EH (cell line): ENCODE measurements at regions not wholly inside any gene's neighbourhood (a gene's known extent, or its start where the extent isn't known, plus 50 kb on each side); places are given as distances from the start of the nearest gene placed in this dataset.

Experiments used
- DNase-seq: peaks from one replicate; pipeline ENCODE4 v3.0.0-alpha.2; 2015; ENCODE audit warnings: low read depth

DNA sequence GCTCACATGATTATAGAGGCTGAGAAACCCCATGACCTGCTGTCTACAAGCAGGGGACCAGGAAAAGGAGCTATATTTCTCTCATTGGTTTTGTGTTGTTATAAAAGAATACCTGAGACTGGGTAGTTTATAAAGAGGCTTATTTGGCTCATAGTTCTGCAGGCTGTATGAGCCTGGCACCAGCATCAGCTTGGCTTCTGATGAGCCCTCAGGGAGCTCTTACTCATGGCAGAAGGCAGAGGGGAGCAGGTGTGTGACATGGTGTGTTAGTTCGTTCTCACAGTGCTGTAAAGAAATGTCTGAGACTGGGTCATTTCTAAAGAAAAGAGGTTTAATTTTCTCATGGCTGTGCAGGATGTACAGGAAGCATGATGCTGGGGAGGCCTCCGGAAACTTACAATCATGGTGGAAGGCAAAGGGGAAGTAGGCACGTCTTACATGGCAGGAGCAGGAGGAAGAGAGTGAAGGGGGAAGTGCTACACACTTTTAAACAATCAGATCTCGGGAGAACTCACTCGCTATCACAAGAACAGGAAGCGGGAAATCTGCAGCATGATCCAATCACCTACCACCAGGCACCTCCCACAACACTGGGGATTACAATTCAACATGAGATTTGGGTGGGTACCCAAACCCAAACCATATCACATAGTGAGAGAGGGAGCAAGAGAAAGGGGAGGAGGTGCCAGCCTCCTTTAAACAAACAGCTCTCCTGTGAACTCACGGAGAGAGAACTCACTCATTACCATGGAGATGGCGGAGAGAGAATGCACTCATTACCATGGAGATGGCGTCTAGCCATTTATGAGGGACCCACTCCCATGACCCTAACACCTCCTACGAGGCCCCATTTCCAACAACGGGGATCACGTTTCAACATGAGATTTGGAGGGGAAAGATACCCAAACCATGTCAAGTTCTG lies 133.4 kb downstream of the JCAD start:
- no peak for DNase-seq

DNA sequence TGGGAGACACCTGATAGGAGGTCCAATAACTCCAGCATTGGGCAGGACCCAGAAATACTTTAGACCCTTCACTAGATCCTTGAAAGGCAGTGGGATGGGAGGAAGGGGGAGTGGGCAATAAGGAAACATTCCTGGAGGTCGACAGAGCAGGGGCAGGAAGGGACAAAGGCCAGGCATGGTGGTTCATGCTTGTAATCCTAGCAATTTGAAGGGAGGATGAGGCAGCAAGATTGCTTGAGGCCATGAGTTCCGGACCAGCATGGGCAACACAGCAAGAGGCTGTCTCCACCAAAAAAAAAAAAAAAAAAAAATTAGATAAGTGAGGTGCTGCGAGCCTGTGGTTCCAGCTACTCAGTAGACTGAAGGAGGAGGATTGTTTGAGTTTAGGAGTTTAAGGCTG lies 134.9 kb downstream of the JCAD start:
- no peak for DNase-seq

- no peak for DNase-seq
These were observed 135.9 kb downstream of the JCAD start for GRCh38 chr10:29923416-29923965.

DNA sequence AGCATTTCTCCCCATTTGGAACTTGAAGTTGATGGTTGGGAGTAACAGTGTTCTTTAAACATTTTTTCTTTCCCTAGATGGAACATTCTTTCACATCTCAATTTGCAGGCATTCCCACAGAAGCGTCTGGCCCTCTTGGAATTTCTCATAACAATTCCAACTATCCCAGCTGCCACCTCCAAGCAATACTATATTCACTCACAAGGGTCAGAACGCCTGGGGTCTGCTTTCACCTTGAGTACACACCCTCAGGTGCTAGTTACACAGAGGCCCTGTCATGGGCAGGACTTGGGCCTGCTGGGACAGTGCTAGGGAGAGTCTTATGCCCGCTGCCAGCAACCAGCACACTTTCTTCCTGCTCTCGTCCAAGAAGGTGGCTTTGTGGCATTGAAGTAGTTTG lies 136.5 kb downstream of the JCAD start:
- DNase-seq: peak; percentile 49

DNA sequence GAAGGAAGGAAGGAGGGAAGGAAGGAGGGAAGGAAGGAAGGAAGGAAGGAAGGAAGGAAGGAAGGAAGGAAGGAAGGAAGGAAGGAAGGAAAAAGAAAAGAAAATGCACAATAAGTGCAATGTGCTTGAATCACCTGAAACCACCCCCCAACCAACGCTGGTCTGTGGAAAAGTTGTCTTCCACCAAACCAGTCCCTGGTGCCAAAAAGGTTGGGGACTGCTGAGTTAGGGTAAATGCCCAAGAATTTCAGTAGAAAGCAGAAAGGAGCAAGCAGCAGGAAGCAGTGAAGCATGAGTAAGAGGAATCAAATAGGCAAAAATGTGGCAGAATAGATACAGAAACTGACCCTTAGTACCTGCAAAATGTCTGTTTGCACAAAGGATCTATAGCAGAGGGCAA lies 137.2 kb downstream of the JCAD start:
- no peak for DNase-seq

DNA sequence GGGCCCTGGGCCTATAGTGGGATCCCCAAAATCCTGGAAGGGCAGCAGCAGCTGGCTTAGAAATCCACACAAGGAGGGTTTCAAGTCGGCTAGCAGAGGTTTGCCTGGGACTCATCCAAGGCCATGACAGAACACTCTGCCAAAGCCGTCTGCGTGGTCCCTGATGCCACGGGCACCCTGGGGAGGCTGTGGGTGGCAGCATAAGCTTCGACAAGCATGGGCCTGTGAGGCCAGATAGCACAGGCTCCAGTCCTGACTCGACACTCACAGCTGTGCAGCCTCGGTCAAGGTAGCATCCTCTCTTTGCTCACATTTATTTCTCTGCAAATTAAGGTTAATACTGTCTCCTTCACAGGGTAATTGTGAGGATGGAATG lies 138.3 kb downstream of the JCAD start:
- DNase-seq: no peak

GRCh38 chr10:29920408-29921070 lies 138.8 kb downstream of the JCAD start:
- DNase-seq: peak; percentile 17

- no peak for DNase-seq
These were observed 140.6 kb downstream of the JCAD start for GRCh38 chr10:29918623-29919400.

- DNase-seq: no peak
These were observed 142.1 kb downstream of the JCAD start for GRCh38 chr10:29917311-29917710.

DNA sequence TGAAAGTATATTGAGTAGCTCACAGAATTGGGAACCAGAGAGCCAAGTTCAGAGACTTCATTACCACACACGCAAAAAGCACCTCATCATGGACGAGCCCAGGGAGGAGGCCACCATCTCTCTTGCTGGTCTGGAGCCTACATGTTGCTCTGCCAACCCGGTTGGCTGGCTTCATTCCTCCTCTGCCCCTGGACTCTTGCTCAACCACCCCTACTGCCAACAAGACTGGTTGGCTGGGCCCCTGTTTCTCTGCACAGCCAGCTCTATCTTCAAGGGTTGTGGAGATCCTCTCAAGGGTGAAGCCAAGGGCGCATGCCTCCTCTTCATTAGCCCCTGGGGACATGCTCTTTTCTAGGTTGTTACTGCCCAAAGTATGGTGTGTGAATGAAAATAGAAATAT lies 142.7 kb downstream of the JCAD start:
- DNase-seq: no peak

DNA sequence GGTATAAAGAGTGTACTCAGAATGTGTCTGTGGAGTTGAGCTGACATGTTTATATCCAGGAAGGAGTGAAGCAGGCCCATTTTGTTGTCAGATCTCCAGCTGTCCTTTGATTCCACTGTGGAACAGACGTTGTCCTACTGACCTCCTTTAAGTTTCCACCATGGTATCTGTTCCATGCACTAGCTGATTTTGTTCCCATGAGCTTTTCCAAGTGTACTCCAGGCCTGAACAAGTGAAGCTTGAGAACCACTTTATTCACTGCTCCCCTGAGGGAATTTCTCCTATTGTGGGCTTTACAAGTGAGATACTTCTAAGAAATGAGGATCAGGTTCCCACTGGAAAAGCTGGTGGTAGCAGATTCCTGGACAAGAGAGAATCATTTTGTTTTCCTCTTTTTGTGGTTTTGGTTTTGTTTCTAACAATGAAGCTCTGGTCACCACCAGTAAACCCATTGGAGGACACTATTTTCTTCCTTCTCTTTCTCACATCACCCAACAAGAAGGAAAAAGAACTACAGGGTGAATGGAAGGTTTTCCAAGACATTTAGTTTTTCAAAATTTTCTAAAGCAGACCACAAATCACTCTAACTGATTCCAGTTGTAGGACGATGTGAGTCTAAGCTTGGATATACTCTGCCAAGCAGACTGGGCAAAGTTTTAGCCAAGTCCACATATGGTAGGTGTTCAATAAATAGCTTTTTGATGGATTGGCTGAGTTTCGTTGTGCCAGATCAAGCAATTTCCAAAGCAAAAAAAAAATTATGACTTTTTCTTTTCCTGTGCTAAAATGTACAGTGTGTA lies 144.2 kb downstream of the JCAD start:
- DNase-seq: no peak

DNA sequence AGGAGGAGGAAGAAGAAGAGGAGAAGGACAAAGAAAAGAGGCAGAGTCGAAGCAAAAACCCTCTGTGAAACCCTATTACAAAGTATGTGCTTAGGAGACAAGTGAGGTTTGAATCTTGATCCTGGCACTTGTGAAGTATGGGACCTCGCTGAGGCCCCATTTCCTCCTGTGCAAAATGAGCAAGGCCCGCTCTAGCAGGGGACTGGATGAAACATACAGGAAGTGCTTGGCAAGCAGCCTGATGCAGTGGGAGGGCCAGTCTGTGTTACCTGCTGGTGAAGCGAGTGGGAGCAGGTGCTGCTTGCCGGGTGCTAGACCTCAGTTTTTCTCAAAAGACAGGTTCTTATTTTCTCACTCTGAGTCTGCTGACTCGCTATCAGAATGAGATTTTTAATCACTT lies 150.4 kb downstream of the JCAD start:
- no peak for DNase-seq

GRCh38 chr10:29900865-29901264 lies 158.5 kb downstream of the JCAD start:
- no peak for DNase-seq

GRCh38 chr10:29897999-29898716 lies 161.2 kb downstream of the JCAD start:
- DNase-seq: no peak

DNA sequence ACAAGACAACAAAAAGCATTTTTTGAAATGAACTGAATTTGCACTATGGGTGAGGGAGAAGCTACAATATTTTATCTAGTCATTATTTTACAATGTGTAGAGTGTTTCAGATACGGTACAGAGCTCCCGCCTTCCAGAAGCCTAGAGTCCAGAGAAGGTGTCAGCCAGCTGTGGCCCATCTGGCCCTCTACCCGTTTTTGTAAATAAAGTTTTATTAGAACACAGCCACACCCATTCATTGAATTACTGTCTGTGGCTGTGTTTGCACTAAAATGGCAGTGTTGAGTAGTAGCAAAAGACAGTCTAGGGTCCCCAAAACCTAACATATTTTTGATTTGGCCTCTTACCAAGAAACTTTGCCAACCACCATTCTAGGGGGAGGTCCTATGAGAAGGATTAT lies 162.0 kb downstream of the JCAD start:
- no peak for DNase-seq

DNA sequence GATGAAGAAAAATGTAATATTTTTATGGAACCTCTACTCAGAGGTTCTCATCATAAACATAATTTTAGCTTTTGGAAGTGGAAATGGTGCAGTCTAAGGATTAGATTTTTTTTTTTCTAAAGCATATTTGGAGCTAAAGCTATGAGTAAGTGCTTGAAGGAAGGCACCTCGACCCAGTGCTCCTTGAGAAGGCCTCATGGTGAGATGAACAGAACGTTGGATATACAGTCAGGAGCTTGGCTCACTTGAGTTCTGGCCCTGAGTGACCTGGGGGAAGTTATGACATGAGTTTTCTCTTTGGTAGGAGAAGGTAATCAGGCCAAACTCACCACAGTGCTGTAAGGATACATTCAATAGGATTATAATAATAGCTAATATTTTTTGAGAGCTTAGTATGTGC lies 163.3 kb downstream of the JCAD start:
- no peak for DNase-seq

GRCh38 chr10:29895456-29895855 lies 163.9 kb downstream of the JCAD start:
- peak; percentile 86 for DNase-seq

DNA sequence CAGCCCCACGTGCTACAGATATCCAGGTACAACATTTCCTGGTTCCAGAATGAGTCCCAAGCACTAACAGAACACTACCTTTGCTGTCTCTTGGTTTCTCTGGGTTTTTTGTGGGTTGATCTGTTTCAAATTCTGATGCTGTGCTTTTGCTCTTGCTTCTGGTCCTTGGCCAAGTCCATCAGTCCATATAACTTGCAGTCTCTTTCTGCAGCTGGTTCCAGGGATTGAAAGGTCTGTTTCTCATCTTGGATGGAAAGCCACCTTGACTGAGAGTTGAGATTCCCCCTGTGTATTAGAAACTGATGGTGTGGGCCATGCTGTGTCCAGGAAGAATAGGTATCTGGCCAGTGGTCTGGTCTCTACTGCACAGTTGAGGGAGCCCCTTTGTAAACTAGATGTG lies 171.1 kb downstream of the JCAD start:
- no peak for DNase-seq

- DNase-seq: no peak
These were observed 173.1 kb downstream of the JCAD start for GRCh38 chr10:29886299-29886698.

DNA sequence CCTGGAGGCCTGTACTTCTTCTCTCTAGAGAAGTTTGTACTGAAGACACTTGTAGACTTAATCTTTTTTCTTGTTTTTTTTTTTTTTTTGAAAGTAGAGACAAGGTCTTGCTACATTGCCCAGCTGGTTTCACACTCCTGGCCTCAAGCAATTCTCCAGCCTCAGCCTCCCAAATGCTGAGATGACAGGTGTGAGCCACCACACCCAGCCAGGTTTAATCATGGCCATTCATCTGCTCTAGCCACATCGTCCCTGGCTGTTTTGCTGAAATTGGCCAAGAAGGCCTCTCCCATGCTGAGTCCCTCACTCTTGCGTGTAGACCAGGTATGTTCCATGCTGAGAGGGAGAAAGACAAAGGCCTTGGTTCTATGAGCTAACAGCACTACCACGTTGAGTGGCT lies 176.2 kb downstream of the JCAD start:
- no peak for DNase-seq

- no peak for DNase-seq
These were observed 176.6 kb downstream of the JCAD start for GRCh38 chr10:29882766-29883165.
